KMS-11 (cell line): ENCODE measurements at regions not wholly inside any gene's neighbourhood (a gene's known extent, or its start where the extent isn't known, plus 50 kb on each side); places are given as distances from the start of the nearest gene placed in this dataset.

Experiments
- H2AFZ ChIP-seq: fragments of 200-600 bp; sonication (generic); 2 replicates; pipeline ENCODE4 v1.6.1; 2016; ENCODE audit warnings: antibody characterized with exemption, mixed run types, low read depth
- H3K27ac ChIP-seq: fragments of 200-600 bp; sonication (generic); 2 replicates; pipeline ENCODE4 v1.6.1; 2016; ENCODE audit warnings: mild to moderate bottlenecking, mixed run types
- H3K27me3 ChIP-seq: fragments of 200-600 bp; sonication (generic); 2 replicates; pipeline ENCODE4 v1.6.1; 2017; ENCODE audit warnings: mild to moderate bottlenecking, low read depth, mixed run types, moderate library complexity; ENCODE audit not compliant: insufficient read depth
- H3K36me3 ChIP-seq: fragments of 200-600 bp; sonication (generic); 2 replicates; pipeline ENCODE4 v1.6.1; 2017; ENCODE audit warnings: mild to moderate bottlenecking, mixed run types; ENCODE audit not compliant: insufficient read depth
- H3K4me1 ChIP-seq: fragments of 200-600 bp; sonication (generic); 2 replicates; pipeline ENCODE4 v1.6.1; 2016; ENCODE audit warnings: mild to moderate bottlenecking, low read depth, mixed run types; ENCODE audit not compliant: poor library complexity, severe bottlenecking
- H3K4me2 ChIP-seq: fragments of 200-600 bp; sonication (generic); 2 replicates; pipeline ENCODE4 v1.7.0; 2016; ENCODE audit warnings: mild to moderate bottlenecking, mixed run types
- H3K4me3 ChIP-seq: fragments of 200-600 bp; sonication (generic); IDR thresholded peaks from 2 replicates; pipeline ENCODE4 v1.6.1; 2017; ENCODE audit warnings: low read depth, low read length, mixed read lengths; ENCODE audit not compliant: insufficient read depth
- H3K79me2 ChIP-seq: fragments of 200-600 bp; sonication (generic); 2 replicates; pipeline ENCODE4 v1.6.1; 2016; ENCODE audit warnings: low read depth, mixed run types; ENCODE audit not compliant: insufficient read depth
- H3K9ac ChIP-seq: fragments of 200-600 bp; sonication (generic); 2 replicates; pipeline ENCODE4 v1.6.1; 2016; ENCODE audit warnings: mild to moderate bottlenecking, mixed run types
- H4K20me1 ChIP-seq: fragments of 200-600 bp; sonication (generic); 2 replicates; pipeline ENCODE4 v1.6.1; 2016; ENCODE audit warnings: mild to moderate bottlenecking, mixed run types; ENCODE audit not compliant: insufficient read depth
- TF ChIP-seq, protein P1 (sequence below): fragments of 200-600 bp; sonication (generic); conservative IDR thresholded peaks from 2 replicates; pipeline ENCODE4 v1.6.1; 2017; ENCODE audit warnings: low read depth, mild to moderate bottlenecking, antibody characterized with exemption, low read length, moderate library complexity, mixed read lengths

DNA sequence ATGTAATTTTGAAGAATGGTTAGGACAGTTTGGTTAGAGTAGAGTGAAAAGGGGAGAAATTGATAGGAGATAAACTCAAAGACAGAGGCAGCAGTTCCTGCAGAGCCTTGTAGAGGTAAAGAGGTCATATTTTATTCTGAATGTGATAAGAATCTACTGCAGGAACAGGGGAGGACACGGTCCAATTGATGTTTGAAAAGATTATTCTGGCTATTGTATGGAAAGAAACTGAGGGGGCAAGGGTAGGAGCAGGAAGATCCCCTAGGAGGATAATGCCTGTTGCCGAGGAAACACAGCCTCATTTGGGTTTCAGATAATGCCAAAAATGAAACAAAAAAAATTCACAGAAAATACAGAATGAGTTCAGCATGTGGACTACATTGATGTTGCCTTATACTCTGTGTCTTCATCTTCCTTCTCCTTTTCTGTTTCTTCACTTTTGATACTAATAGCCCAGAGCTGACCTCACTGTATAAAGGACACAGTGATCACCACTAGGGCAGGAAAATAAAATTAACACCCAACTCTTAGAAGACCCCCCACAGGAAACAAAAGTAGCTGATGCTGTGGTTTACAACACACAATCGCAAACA is 454.6 kb upstream of the UBE2E2 start:
- Histone ChIP-seq H3K9ac (no peak overlapping the region), H3K4me3 (no peak overlapping the region), H3K79me2 (no peaks in the 10 kb centered on the region), H3K27me3 (no peaks in the 10 kb centered on the region), H3K27ac (no peak overlapping the region), H2AFZ (no peak overlapping the region), H4K20me1 (no peaks in the 10 kb centered on the region), H3K4me2 (no peak overlapping the region), H3K36me3 (no peaks in the 10 kb centered on the region), H3K4me1 (no peaks in the 10 kb centered on the region)
- TF ChIP-seq, protein P1, sequence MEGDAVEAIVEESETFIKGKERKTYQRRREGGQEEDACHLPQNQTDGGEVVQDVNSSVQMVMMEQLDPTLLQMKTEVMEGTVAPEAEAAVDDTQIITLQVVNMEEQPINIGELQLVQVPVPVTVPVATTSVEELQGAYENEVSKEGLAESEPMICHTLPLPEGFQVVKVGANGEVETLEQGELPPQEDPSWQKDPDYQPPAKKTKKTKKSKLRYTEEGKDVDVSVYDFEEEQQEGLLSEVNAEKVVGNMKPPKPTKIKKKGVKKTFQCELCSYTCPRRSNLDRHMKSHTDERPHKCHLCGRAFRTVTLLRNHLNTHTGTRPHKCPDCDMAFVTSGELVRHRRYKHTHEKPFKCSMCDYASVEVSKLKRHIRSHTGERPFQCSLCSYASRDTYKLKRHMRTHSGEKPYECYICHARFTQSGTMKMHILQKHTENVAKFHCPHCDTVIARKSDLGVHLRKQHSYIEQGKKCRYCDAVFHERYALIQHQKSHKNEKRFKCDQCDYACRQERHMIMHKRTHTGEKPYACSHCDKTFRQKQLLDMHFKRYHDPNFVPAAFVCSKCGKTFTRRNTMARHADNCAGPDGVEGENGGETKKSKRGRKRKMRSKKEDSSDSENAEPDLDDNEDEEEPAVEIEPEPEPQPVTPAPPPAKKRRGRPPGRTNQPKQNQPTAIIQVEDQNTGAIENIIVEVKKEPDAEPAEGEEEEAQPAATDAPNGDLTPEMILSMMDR: no peak

DNA sequence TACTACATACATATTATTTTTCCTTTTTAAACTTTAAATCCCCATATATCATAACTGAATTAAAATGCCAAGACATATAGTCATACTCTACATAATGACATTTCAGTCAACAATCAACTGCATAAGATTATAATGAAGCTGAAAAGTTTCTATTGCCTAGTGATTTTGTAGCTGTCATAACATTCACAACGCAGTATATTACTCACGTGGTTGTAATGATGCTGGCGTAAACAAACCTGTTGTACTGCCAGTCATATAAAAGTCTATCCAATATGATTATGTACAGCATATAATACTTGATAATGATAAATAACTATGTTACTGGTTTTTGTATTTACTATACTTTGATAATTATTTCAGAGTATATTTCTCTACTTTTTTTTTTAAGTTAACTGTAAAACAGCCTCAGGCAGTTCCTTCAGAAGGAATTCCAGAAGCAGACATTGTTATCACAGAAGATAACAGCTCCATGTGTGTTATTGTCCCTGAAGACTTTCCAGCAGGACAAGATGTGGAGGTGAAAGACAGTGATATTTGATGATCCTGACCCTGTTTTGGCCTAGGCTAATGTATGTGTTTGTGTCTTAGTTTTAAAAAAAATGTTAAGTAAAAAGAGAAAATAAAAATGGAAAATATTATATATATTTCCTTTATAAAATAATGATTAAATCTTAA is 443.4 kb upstream of the UBE2E2 start:
- no peak overlapping the region for H2AFZ ChIP-seq
- no peaks in the 10 kb centered on the region for H3K27me3 ChIP-seq
- no peak overlapping the region for H3K4me2 ChIP-seq
- no peaks in the 10 kb centered on the region for H3K79me2 ChIP-seq
- no peak overlapping the region for H3K4me3 ChIP-seq
- H4K20me1 ChIP-seq: no peaks in the 10 kb centered on the region
- H3K36me3 ChIP-seq: no peaks in the 10 kb centered on the region
- no peaks in the 10 kb centered on the region for H3K4me1 ChIP-seq
- TF ChIP-seq, protein P1: no peak
- no peak overlapping the region for H3K9ac ChIP-seq
- no peak overlapping the region for H3K27ac ChIP-seq

DNA sequence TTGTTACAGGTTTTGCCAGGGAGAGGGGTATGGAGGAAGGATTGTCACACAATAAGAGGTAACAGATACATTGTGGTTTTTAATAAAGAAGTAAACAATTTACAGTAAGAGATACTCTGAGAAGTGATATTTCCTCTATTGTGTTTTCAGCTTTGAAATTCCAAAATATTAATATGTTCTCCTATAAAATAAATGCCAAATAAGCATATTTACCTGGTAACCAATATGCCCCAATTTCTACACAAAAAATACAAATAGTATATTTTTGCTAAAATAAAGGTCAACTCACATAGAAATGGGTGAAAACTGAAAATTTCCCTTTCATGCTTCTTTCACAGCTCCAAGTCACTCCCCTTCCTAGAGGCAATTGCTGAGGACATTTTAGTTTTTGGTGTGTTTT is 437.4 kb upstream of the UBE2E2 start:
- Histone ChIP-seq H3K4me2 (no peak overlapping the region), H2AFZ (no peak overlapping the region), H3K27ac (no peak overlapping the region), H3K4me3 (no peak overlapping the region), H3K4me1 (no peaks in the 10 kb centered on the region), H3K27me3 (no peaks in the 10 kb centered on the region), H4K20me1 (no peaks in the 10 kb centered on the region), H3K36me3 (no peaks in the 10 kb centered on the region), H3K9ac (no peak overlapping the region), H3K79me2 (no peaks in the 10 kb centered on the region)
- TF ChIP-seq, protein P1: no peak

DNA sequence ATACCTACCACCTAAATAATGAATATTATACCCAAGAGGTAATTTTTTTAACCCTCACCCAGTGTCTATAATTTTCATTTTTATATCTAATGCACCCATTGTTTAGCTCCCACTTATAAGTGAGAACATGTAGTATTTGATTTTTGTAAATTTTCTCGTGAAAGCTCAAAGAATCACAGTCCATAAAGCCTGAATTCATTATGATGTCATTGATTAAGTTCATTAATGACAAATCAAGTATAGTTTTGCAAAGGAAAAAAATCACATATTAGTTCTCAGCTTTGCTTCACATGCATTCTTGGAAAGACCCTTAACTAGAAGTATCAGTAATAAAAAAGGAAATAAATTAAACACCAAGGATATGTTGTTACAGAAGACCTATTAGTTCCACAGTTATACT is 425.3 kb upstream of the UBE2E2 start:
- Histone ChIP-seq H3K4me1 (peaks cover 7% of the 10 kb centered on the region), H3K27me3 (no peaks in the 10 kb centered on the region), H3K27ac (no peak overlapping the region), H3K36me3 (no peaks in the 10 kb centered on the region), H3K4me3 (no peak overlapping the region), H3K9ac (no peak overlapping the region), H4K20me1 (no peaks in the 10 kb centered on the region), H2AFZ (no peak overlapping the region), H3K4me2 (no peak overlapping the region), H3K79me2 (no peaks in the 10 kb centered on the region)
- TF ChIP-seq, protein P1: no peak
